ENCODE measurements at regions not wholly inside any gene's neighbourhood (a gene's known extent, or its start where the extent isn't known, plus 50 kb on each side); places are given as distances from the start of the nearest gene placed in this dataset.

GRCh38 chr11:109305009-109305408 is 117.0 kb upstream of the C11orf87 start:
- Histone ChIP-seq H3K36me3 (ENCODE audit: insufficient read depth, low read length) (no peaks in the 10 kb centered on the region), H3K4me3 (ENCODE audit: low read length) (no peak overlapping the region), H3K27me3 (ENCODE audit: control insufficient read depth in 1 of 2, insufficient read depth in 2 of 2, low read length in 2 of 2) (no peaks in the 10 kb centered on the region), H3K4me1 (ENCODE audit: insufficient read depth, low read length) (no peaks in the 10 kb centered on the region), H3K27ac (ENCODE audit: low read depth in 1 of 2, low read length in 2 of 2) (no peak overlapping the region), H3K9me3 (ENCODE audit: control insufficient read depth in 1 of 2, insufficient read depth in 1 of 2, low read length in 2 of 2) (peaks cover 0 to 4% of the 10 kb centered on the region in 2 experiments)
- TF ChIP-seq CTCF (IDR thresholded peaks at IDR 0.05): no peak
- Mint-ChIP-seq H3K27ac (no peak overlapping the region), H3K27me3 (no peaks in the 10 kb centered on the region), H3K4me1 (ENCODE audit: low read depth) (no peaks in the 10 kb centered on the region), H3K36me3 (ENCODE audit: low read depth) (no peaks in the 10 kb centered on the region), H3K9me3 (no peaks in the 10 kb centered on the region), H3K4me3 (no peak overlapping the region)
- POLR2A ChIA-PET: no interaction called here
- CTCF ChIA-PET: no interaction called here
- ATAC-seq (ENCODE audit: poor library complexity) (no peak), DNase-seq (no peak)
- intact Hi-C loops (cut with DNase I, micrococcal nuclease): no loop called here

- H3K36me3 ChIP-seq (ENCODE audit: insufficient read depth, low read length): no peaks in the 10 kb centered on the region
- H3K9me3 ChIP-seq (ENCODE audit: control insufficient read depth in 1 of 2, insufficient read depth in 1 of 2, low read length in 2 of 2): peaks cover 0 to 4% of the 10 kb centered on the region in 2 experiments
- no peak for DNase-seq
- no peaks in the 10 kb centered on the region for H3K27me3 ChIP-seq (ENCODE audit: control insufficient read depth in 1 of 2, insufficient read depth in 2 of 2, low read length in 2 of 2)
- Mint-ChIP-seq H3K4me3 (no peak overlapping the region), H3K36me3 (ENCODE audit: low read depth) (no peaks in the 10 kb centered on the region), H3K27ac (no peak overlapping the region), H3K27me3 (no peaks in the 10 kb centered on the region), H3K4me1 (ENCODE audit: low read depth) (no peaks in the 10 kb centered on the region), H3K9me3 (no peaks in the 10 kb centered on the region)
- no peak overlapping the region for H3K27ac ChIP-seq (ENCODE audit: low read depth in 1 of 2, low read length in 2 of 2)
- POLR2A ChIA-PET: no interaction called here
- no peak overlapping the region for H3K4me3 ChIP-seq (ENCODE audit: low read length)
- intact Hi-C loops (cut with DNase I, micrococcal nuclease): no loop called here
- no peak for TF ChIP-seq CTCF (IDR thresholded peaks at IDR 0.05)
- no peak for ATAC-seq (ENCODE audit: poor library complexity)
- no peaks in the 10 kb centered on the region for H3K4me1 ChIP-seq (ENCODE audit: insufficient read depth, low read length)
- CTCF ChIA-PET: no interaction called here
Measured at GRCh38 chr11:109306322-109306721, 115.7 kb upstream of the C11orf87 start.

GRCh38 chr11:109307366-109307765 is 114.6 kb upstream of the C11orf87 start:
- POLR2A ChIA-PET: no interaction called here
- intact Hi-C loops (cut with DNase I, micrococcal nuclease): no loop called here
- no peak for TF ChIP-seq CTCF (IDR thresholded peaks at IDR 0.05)
- no peak for ATAC-seq (ENCODE audit: poor library complexity)
- Histone ChIP-seq H3K4me1 (ENCODE audit: insufficient read depth, low read length) (no peaks in the 10 kb centered on the region), H3K9me3 (ENCODE audit: control insufficient read depth in 1 of 2, insufficient read depth in 1 of 2, low read length in 2 of 2) (peaks cover 0 to 4% of the 10 kb centered on the region in 2 experiments), H3K27me3 (ENCODE audit: control insufficient read depth in 1 of 2, insufficient read depth in 2 of 2, low read length in 2 of 2) (no peaks in the 10 kb centered on the region), H3K27ac (ENCODE audit: low read depth in 1 of 2, low read length in 2 of 2) (no peak overlapping the region), H3K4me3 (ENCODE audit: low read length) (no peak overlapping the region), H3K36me3 (ENCODE audit: insufficient read depth, low read length) (no peaks in the 10 kb centered on the region)
- Mint-ChIP-seq H3K4me3 (no peak overlapping the region), H3K4me1 (ENCODE audit: low read depth) (no peaks in the 10 kb centered on the region), H3K36me3 (ENCODE audit: low read depth) (no peaks in the 10 kb centered on the region), H3K27me3 (no peaks in the 10 kb centered on the region), H3K27ac (no peak overlapping the region), H3K9me3 (no peaks in the 10 kb centered on the region)
- DNase-seq: no peak
- CTCF ChIA-PET: no interaction called here

Data from CD4-positive, alpha-beta T cell (primary cell).